ENCODE measurements at regions not wholly inside any gene's neighbourhood (a gene's known extent, or its start where the extent isn't known, plus 50 kb on each side); places are given as distances from the start of the nearest gene placed in this dataset.

- TF ChIP-seq CUX1 (IDR thresholded peaks at IDR 0.05; ENCODE audit: insufficient replicate concordance, low read depth, low read length) (no peak), POLR2A (IDR thresholded peaks at IDR 0.05; ENCODE audit: low read depth, low read length) (no peak), PML (IDR thresholded peaks at IDR 0.05; ENCODE audit: low read length) (no peak), MLLT1 (IDR thresholded peaks at IDR 0.05) (no peak), RBBP5 (conservative IDR thresholded peaks at IDR 0.05) (no peak), EED (IDR thresholded peaks at IDR 0.05; ENCODE audit: low read depth) (no peak), SREBF2 (IDR thresholded peaks at IDR 0.05; ENCODE audit: low read length) (no peak), NBN (IDR thresholded peaks at IDR 0.05) (no peak), CBFB (IDR thresholded peaks at IDR 0.05; ENCODE audit: low read depth) (no peak), ZNF622 (IDR thresholded peaks at IDR 0.05) (no peak), MTA3 (IDR thresholded peaks at IDR 0.05; ENCODE audit: borderline replicate concordance, low read length) (no peak), PAX8 (IDR thresholded peaks at IDR 0.05) (no peak), SRF (IDR thresholded peaks at IDR 0.05; ENCODE audit: low read depth in 2 of 2, low read length in 2 of 2) (no peak)
These were observed 78.6 kb upstream of the ZFHX3 start (continued) for GRCh38 chr16:73126525-73126853.
